Endothelial cell of umbilical vein (primary cell): ENCODE measurements at regions not wholly inside any gene's neighbourhood (a gene's known extent, or its start where the extent isn't known, plus 50 kb on each side); places are given as distances from the start of the nearest gene placed in this dataset.
"Not testable (repeated sequence)": the region's sequence is repeated elsewhere in the genome, so short reads cannot be mapped to it uniquely, and the experiment has no call there.

Experiments
- CTCF ChIP-seq, 2 donors: IDR thresholded peaks; 1 replicate in 1 of 2; 2 replicates in 1 of 2; pipeline ENCODE4 v1.5.1; 2011; ENCODE audit warnings: low read length in 2 of 2, mild to moderate bottlenecking in 2 of 2, moderate library complexity in 2 of 2, control low read depth in 1 of 2, inconsistent platforms in 1 of 2, low read depth in 1 of 2; ENCODE audit not compliant: insufficient read depth in 1 of 2; ENCODE audit errors: extremely low read depth in 1 of 2
- POLR2AphosphoS5 ChIP-seq: IDR thresholded peaks from 2 replicates; pipeline ENCODE4 v1.6.1; 2012; ENCODE audit warnings: low read depth, mild to moderate bottlenecking, control low read depth, low read length, moderate library complexity; ENCODE audit not compliant: insufficient read depth

- not testable (repeated sequence) for TF ChIP-seq POLR2AphosphoS5; CTCF (IDR thresholded peaks at IDR 0.05; ENCODE audit: extremely low read depth in 1 of 2, insufficient read depth in 1 of 2, low read depth in 1 of 2, low read length in 2 of 2)
These were observed 2591.8 kb upstream of the TPTE start for GRCh38 chr21:7929586-7929985.
